NCI-H146 (cell line): ENCODE measurements at regions not wholly inside any gene's neighbourhood (a gene's known extent, or its start where the extent isn't known, plus 50 kb on each side); places are given as distances from the start of the nearest gene placed in this dataset.
A peak's percentile ranks its signal among the peaks of the same experiment; 100 is the strongest.

Experiments used
- DNase-seq: peaks from one replicate; lab custom pipeline; 2025; lab: John Stamatoyannopoulos, UW

GRCh38 chr4:177696438-177696966 is 254.3 kb upstream of the AGA start:
- no peak for DNase-seq

DNA sequence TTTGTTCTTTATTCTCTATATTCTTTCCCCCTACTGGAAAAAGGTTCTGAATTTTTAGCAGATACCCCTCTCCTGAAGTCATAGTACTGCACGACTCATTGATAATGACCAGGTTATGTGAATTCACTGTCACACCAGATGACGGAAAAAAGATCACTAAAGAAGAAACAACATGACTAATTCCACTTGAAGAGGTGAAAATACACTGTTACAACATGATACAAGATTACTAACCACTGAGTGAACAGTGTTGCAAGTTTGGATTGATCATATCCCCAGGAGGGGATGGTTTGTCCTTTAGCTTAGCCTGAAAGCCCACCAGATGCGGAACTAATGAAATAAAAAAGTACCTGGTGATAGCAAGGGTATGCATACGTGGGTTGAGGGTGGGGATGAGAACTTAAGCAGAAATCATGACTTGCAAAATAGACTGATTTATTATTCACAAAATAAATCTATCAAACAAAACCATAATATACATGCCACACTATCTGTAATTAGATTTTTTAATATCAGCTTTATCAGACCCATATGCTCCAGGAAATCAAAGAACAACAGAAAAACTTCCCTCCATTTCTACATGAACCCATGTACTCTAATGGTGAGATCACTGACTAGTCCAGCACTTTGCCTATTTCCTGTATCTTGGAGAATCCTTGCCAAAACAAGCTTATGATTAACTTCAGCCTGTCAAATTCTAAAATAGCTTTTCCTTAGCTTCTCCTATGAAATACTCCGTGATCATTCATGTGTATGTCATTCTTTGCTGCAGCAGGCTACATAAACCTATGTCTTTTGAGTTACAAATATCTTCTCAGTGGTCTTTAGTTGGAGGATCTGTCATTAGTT is 257.4 kb upstream of the AGA start:
- DNase-seq = no peak

GRCh38 chr4:177706916-177707315 is 264.7 kb upstream of the AGA start:
- DNase-seq = no peak

GRCh38 chr4:177713454-177713853 is 271.2 kb upstream of the AGA start:
- DNase-seq = no peak

DNA sequence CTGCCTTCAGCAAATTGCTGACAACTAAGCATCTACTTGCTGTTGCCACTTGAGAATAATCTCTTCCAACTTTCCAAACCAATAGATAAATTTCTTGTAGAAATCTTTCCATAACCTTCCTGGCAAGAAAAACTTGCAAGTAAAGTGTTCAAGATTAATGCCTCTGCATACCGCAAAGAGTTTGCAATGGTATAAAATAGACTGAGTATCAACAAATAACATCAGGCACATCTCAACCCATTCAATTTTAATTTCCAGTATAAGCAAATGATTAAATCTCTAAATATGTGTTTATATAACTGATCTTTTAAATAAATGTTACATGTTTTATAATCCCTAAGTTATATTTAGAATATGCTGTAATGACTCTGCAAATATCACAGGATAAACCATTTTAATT is 275.2 kb upstream of the AGA start:
- DNase-seq = no peak

GRCh38 chr4:177718514-177718913 is 276.3 kb upstream of the AGA start:
- no peak for DNase-seq

- no peak for DNase-seq
Measured at GRCh38 chr4:177726111-177726510, 283.9 kb upstream of the AGA start.

DNA sequence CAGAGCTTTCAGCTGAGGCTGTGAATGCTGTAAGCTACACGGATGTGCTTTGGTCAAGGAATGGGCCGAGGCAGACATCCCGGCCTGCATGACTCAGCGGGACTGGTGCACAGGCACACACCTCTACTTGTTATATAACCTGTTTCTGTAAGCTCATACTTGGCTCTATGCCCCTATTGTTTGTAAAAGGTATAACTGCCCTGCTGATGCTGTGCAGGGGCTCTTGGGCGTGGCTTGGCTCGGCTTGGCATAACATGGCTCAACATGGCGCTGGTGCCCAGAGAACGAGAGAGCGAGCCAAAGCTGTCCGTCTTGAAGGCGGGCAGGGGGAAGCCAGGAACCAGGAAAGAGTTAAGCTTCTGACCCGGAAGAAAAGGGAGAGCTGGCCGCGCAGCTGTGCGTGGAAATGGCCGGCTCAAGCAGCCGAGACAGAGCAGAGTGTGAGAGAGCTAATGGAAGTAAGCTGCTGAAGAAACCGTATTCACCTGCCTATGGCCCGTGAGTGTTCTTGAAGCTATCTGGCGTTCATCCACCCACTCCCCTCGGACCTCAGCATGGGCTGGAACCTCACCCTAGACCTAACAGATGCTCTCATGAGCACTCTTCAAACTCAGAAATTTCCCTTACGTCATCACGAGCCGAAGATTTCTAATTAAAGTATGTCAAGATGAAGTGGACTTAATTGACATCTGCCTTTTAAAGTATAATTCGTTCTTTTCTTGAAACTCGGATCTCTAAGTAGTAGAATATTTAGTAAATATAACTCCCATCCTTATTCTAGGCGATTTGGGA is 286.3 kb upstream of the AGA start:
- peak; percentile 53 for DNase-seq

- DNase-seq = no peak
Measured at GRCh38 chr4:177729681-177730080, 287.4 kb upstream of the AGA start.

GRCh38 chr4:177737387-177737940 is 295.2 kb upstream of the AGA start:
- no peak for DNase-seq

GRCh38 chr4:177740563-177740962 is 298.3 kb upstream of the AGA start:
- DNase-seq = no peak

DNA sequence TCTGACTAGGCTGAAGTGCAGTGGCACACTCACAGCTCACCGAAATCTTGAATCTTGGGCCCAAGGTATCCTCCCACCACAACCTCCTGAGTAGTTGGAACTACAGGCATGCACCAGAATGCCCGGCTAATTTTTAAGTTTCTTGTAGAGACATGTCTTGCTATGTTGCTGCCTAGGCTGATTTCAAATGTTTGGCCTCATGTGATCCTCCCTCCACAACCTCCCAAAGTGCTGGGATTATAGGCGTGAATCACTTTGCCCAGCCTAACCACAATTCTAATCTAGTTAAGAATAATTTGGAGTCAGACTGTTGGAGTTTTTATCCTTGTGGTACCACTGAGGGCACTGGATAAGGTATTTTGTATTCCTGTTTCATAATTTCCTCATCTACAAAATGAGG is 317.5 kb upstream of the AGA start:
- DNase-seq = no peak

DNA sequence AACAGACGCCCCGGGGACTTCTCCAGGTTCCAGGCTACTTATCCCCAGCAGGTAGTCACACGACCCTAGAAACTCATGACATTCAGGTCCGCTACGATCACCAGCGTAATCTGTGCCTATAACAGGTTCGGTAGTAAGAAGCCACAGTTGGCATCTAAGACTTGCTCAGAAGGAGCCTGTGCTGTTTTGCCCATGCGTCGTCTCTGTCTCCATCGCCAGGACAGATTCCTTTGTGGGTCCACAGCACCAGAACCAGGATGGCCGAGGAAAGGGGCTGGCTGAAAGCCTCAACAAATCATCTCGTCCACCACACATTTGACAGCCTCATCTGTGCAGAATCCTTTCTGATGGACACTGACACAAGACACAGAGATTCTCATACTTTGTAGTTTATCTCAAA is 319.5 kb upstream of the AGA start:
- no peak for DNase-seq

GRCh38 chr4:177769155-177769554 is 326.9 kb upstream of the AGA start:
- DNase-seq = no peak

DNA sequence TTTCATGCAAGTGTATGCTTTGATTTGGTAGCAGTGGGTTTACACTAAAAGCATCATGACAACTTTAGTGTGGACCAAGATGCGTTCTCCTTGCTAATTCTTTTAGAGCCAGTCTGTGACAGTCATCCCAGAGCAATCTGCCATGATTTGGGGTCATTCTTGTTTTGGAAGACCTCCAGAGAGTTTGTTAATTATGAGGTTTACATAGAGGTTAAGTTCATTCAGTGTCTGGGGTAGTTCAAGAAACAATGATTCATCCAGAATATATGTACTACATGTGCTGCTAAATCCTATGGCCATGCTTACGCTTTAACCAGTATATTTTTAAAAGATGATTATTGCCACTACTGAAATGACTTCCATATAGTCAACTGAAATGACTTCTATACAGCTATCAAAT is 328.5 kb upstream of the AGA start:
- DNase-seq = no peak

DNA sequence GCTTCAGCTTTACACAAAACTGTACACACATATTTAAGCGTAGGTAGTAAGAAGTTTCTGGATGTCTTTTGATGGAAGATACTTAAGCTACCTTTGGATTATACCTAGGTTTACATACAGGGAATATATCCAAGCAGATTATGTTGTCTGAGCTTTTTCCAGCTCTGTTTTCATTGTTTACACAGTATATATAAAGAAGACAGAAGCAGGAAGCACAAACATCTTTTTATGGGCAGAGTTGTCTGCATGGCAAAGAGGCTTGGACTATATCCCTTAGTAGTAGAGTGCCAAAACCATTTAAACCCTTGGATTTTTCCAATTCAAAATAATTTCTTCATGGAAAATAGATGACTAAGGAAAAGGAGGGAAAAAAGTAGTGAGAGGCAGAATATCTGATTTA is 329.4 kb upstream of the AGA start:
- no peak for DNase-seq

DNA sequence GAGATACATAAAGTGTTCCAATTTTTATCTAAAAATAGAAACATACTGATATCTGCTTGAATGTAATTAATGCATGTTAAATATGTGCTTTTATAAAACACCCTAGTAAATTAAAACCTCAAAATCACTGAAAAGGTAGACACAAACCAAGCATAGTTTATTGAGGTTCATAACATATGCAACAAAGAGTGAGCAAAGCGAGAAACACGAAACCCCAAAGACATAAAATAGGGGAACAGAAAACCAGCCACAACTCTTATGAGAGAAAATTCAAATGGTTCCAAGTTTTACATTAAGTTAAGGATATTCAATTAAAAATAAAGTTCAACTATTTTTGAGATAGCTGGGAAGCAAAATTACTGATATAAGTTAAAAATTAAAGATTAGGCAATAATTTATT is 336.4 kb upstream of the AGA start:
- DNase-seq = no peak

- DNase-seq = no peak
Measured at GRCh38 chr4:177785000-177785399, 342.8 kb upstream of the AGA start.

- DNase-seq = no peak
Measured at GRCh38 chr4:177789610-177790009, 347.4 kb upstream of the AGA start.

GRCh38 chr4:177791188-177791587 is 349.0 kb upstream of the AGA start:
- no peak for DNase-seq

- DNase-seq = no peak
Measured at GRCh38 chr4:177796841-177797240, 354.6 kb upstream of the AGA start.

DNA sequence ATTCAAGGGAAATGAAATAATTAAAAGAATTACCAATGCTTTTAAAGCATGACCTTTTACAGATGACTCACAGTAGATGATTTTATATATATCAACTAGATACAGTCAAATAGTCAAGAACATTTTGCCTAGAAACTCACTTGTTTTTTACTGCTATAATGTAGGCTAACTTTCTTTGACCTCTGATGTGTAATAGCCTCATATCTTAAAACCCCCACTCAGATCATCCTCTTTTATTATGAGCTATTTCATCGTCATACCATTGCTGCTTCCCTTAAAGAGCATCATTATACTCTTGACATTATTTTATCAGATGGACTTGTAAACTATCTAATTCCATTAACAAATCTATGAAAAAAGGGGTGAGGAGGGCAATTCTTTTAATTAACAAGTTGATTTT is 355.9 kb upstream of the AGA start:
- DNase-seq = no peak

- DNase-seq = no peak
Measured at GRCh38 chr4:177802162-177802561, 359.9 kb upstream of the AGA start.
